ENCODE measurements at regions not wholly inside any gene's neighbourhood (a gene's known extent, or its start where the extent isn't known, plus 50 kb on each side); places are given as distances from the start of the nearest gene placed in this dataset.

GRCh38 chr19:29420065-29420464 lies 105.7 kb upstream of the VSTM2B start:
- intact Hi-C loops (cut with DNase I; ENCODE audit: low total_unique reads), result no loop called here
- Histone ChIP-seq H3K4me1 (no peaks in the 10 kb centered on the region), H3K9me3 (peaks cover 0 to 6% (median 0%) of the 10 kb centered on the region in 3 donors), H3K4me3 (no peak overlapping the region), H3K27me3 (no peaks in the 10 kb centered on the region), H3K36me3 (no peaks in the 10 kb centered on the region), H3K27ac (no peak overlapping the region)
- DNase-seq, result no peak
- TF ChIP-seq, protein P1, sequence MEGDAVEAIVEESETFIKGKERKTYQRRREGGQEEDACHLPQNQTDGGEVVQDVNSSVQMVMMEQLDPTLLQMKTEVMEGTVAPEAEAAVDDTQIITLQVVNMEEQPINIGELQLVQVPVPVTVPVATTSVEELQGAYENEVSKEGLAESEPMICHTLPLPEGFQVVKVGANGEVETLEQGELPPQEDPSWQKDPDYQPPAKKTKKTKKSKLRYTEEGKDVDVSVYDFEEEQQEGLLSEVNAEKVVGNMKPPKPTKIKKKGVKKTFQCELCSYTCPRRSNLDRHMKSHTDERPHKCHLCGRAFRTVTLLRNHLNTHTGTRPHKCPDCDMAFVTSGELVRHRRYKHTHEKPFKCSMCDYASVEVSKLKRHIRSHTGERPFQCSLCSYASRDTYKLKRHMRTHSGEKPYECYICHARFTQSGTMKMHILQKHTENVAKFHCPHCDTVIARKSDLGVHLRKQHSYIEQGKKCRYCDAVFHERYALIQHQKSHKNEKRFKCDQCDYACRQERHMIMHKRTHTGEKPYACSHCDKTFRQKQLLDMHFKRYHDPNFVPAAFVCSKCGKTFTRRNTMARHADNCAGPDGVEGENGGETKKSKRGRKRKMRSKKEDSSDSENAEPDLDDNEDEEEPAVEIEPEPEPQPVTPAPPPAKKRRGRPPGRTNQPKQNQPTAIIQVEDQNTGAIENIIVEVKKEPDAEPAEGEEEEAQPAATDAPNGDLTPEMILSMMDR (IDR thresholded peaks at IDR 0.05), result no peak

- peaks cover 0 to 6% (median 0%) of the 10 kb centered on the region in 3 donors for H3K9me3 ChIP-seq
- no peaks in the 10 kb centered on the region for H3K27me3 ChIP-seq
- no peaks in the 10 kb centered on the region for H3K4me1 ChIP-seq
- TF ChIP-seq, protein P1 (IDR thresholded peaks at IDR 0.05), result no peak
- DNase-seq, result no peak
- no peak overlapping the region for H3K27ac ChIP-seq
- intact Hi-C loops (cut with DNase I; ENCODE audit: low total_unique reads), result no loop called here
- H3K36me3 ChIP-seq, result no peaks in the 10 kb centered on the region
- no peak overlapping the region for H3K4me3 ChIP-seq
Observed at GRCh38 chr19:29420482-29421195, 105.2 kb upstream of the VSTM2B start.

GRCh38 chr19:29421196-29421545 lies 104.6 kb upstream of the VSTM2B start:
- TF ChIP-seq, protein P1 (IDR thresholded peaks at IDR 0.05), result no peak
- DNase-seq, result no peak
- Histone ChIP-seq H3K9me3 (peaks cover 0 to 6% (median 0%) of the 10 kb centered on the region in 3 donors), H3K4me1 (no peaks in the 10 kb centered on the region), H3K27me3 (no peaks in the 10 kb centered on the region), H3K4me3 (no peak overlapping the region), H3K36me3 (no peaks in the 10 kb centered on the region), H3K27ac (no peak overlapping the region)
- intact Hi-C loops (cut with DNase I; ENCODE audit: low total_unique reads), result no loop called here

GRCh38 chr19:29422047-29422446 lies 103.7 kb upstream of the VSTM2B start:
- TF ChIP-seq, protein P1 (IDR thresholded peaks at IDR 0.05), result no peak
- Histone ChIP-seq H3K27ac (no peak overlapping the region), H3K4me1 (no peaks in the 10 kb centered on the region), H3K36me3 (no peaks in the 10 kb centered on the region), H3K27me3 (no peaks in the 10 kb centered on the region), H3K4me3 (no peak overlapping the region), H3K9me3 (peaks cover 0 to 6% (median 0%) of the 10 kb centered on the region in 3 donors)
- intact Hi-C loops (cut with DNase I; ENCODE audit: low total_unique reads), result no loop called here
- DNase-seq, result no peak

DNA sequence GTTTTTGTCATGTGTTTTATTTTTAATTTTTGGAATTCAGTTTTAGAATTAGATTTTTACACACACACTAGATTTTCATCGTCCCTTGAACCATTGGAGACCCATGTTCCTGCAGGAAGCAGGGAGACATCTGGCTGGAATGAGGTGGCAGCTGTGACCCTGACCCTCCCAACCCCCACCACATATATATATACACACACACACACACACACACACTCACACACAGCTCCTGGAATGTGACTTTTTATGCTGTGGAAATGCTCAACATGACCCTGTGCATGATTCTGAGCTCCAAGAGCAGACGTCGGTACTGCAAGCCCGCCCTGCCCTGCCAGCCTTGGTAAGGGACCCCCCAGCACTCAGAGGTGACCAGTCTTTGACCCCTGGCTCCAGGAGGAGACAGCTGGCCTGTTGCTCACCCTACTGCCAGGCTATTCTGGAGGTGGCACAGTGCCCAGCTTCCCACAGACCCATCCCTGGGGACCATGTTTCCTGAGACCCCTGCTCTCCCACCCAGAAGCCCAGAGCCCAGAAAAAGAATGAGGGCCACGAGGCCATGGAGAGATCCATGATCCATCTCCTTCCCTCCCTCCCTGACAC lies 103.2 kb upstream of the VSTM2B start:
- peaks cover 0 to 6% (median 0%) of the 10 kb centered on the region in 3 donors for H3K9me3 ChIP-seq
- no peaks in the 10 kb centered on the region for H3K4me1 ChIP-seq
- no peak for DNase-seq

More for the DNA sequence above, 103.2 kb upstream of the VSTM2B start:
- no peaks in the 10 kb centered on the region for H3K36me3 ChIP-seq
- intact Hi-C loops (cut with DNase I; ENCODE audit: low total_unique reads), result no loop called here
- TF ChIP-seq, protein P1 (IDR thresholded peaks at IDR 0.05), result no peak
- H3K27ac ChIP-seq, result no peak overlapping the region
- H3K4me3 ChIP-seq, result no peak overlapping the region
- no peaks in the 10 kb centered on the region for H3K27me3 ChIP-seq
